Spleen (tissue), 11 donors: ENCODE measurements at regions not wholly inside any gene's neighbourhood (a gene's known extent, or its start where the extent isn't known, plus 50 kb on each side); places are given as distances from the start of the nearest gene placed in this dataset.

Experiments used
- DNase-seq: peaks from one replicate; pipeline ENCODE4 v3.0.0-alpha.2; 2020
- H3K27ac ChIP-seq, 8 donors: fragments of 200-600 bp; sonication (generic) in 7 of 8; 1 replicate in 4 of 8; 2 replicates in 4 of 8; pipeline versions ENCODE4 v1.5.0 to v1.8.0; 2016 to 2021; ENCODE audit warnings: inconsistent platforms in 4 of 8, mild to moderate bottlenecking in 4 of 8, moderate library complexity in 1 of 8
- H3K27me3 ChIP-seq, 7 donors: fragments of 200-600 bp; sonication (generic) in 6 of 7; replicated peaks in 1 of 7; 1 replicate in 4 of 7; 2 replicates in 3 of 7; pipeline versions ENCODE4 v1.5.0 to v1.8.0; 2016 to 2021; ENCODE audit warnings: inconsistent platforms in 3 of 7, mild to moderate bottlenecking in 1 of 7
- H3K36me3 ChIP-seq, 6 donors: fragments of 200-600 bp; sonication (generic) in 5 of 6; 1 replicate in 4 of 6; 2 replicates in 2 of 6; pipeline versions ENCODE4 v1.5.0 to v1.8.0; 2016 to 2021; ENCODE audit warnings: inconsistent platforms in 2 of 6
- H3K4me1 ChIP-seq, 6 donors: fragments of 200-600 bp; sonication (generic) in 5 of 6; 1 replicate in 3 of 6; 2 replicates in 3 of 6; pipeline versions ENCODE4 v1.5.0 to v1.8.0; 2016 to 2021; ENCODE audit warnings: inconsistent platforms in 3 of 6
- H3K4me3 ChIP-seq, 8 donors: fragments of 200-600 bp; sonication (generic) in 7 of 8; 1 replicate in 4 of 8; 2 replicates in 4 of 8; pipeline versions ENCODE4 v1.5.0 to v1.8.0; 2016 to 2021; ENCODE audit warnings: inconsistent platforms in 4 of 8, mild to moderate bottlenecking in 4 of 8, moderate library complexity in 2 of 8
- H3K9me3 ChIP-seq, 8 donors: fragments of 200-600 bp; sonication (generic) in 7 of 8; 1 replicate in 4 of 8; 2 replicates in 4 of 8; pipeline versions ENCODE4 v1.5.0 to v1.8.0; 2016 to 2021; ENCODE audit warnings: inconsistent platforms in 4 of 8
- CTCF ChIP-seq, 11 experiments: fragments of 200-600 bp in 7 of 11; fragments of 450-650 bp in 4 of 11; sonication (generic) in 4 of 11; IDR thresholded peaks in 8 of 11; conservative IDR thresholded peaks in 3 of 11; 1 replicate in 7 of 11; 2 replicates in 4 of 11; pipeline versions ENCODE4 v1.4.0 to v1.8.0; 2016 to 2021; ENCODE audit warnings: antibody characterized with exemption in 11 of 11, inconsistent platforms in 4 of 11, mild to moderate bottlenecking in 1 of 11
- POLR2A ChIP-seq, 3 donors: fragments of 450-650 bp; IDR thresholded peaks; one replicate each; pipeline ENCODE4 v1.5.1; 2017; ENCODE audit warnings: antibody characterized with exemption in 3 of 3, mild to moderate bottlenecking in 1 of 3
- POLR2AphosphoS5 ChIP-seq, 3 donors: sonication (generic); formaldehyde crosslinking; IDR thresholded peaks; one replicate each; pipeline ENCODE4 v1.5.1; 2017; ENCODE audit warnings: antibody characterized with exemption in 3 of 3
- WGBS, 5 donors: extraction: QIAGEN DNeasy Blood & Tissue Kit in 3 of 5; methylation state at CpG; one replicate each; pipeline versions ENCODE4 v1.1.5 to v1.1.7; 2013 to 2018; 5-methylcytosine and 5-hydroxymethylcytosine counted together
- intact Hi-C: fragments of 100-400 bp; cut with DNase I; formaldehyde crosslinking; loops from one replicate; pipeline ENCODE4 v1.15.0; 2023; ENCODE audit warnings: low total_unique reads
- donor health status: healthy with polysubstance abuse.
- donor health status: DM: no; HTN: no; CAD: no; lungs with moderate emphysema.
- donor health status: DM: no; HTN: no; CAD: no.
- donor health status: Bipolar disorder and iron deficiency.
- donor health status: healthy.
- donor health status: DM: no; HTN: no; CAD: no.
- donor health status: DM: yes; HTN: yes; CAD: no.

- intact Hi-C loops, result no loop called here
- Histone ChIP-seq H3K4me1 (peaks cover 0 to 10% (median 5%) of the 10 kb centered on the region in 6 donors), H3K4me3 (no peak overlapping the region), H3K27me3 (no peaks in the 10 kb centered on the region), H3K9me3 (no peaks in the 10 kb centered on the region), H3K27ac (no peak overlapping the region), H3K36me3 (no peaks in the 10 kb centered on the region)
- TF ChIP-seq CTCF (IDR thresholded peaks at IDR 0.05 in 8 of 11, conservative IDR thresholded peaks at IDR 0.05 in 3 of 11) (no peak), POLR2A (IDR thresholded peaks at IDR 0.05) (no peak), POLR2AphosphoS5 (IDR thresholded peaks at IDR 0.05) (no peak)
- 65 to 77% (median 75%) methylated on average over 7 of the region's 7 CpGs for WGBS, 5 donors
- no peak for DNase-seq
Measured at GRCh38 chr1:91583326-91583755, 82.7 kb downstream of the CDC7 start.

DNA sequence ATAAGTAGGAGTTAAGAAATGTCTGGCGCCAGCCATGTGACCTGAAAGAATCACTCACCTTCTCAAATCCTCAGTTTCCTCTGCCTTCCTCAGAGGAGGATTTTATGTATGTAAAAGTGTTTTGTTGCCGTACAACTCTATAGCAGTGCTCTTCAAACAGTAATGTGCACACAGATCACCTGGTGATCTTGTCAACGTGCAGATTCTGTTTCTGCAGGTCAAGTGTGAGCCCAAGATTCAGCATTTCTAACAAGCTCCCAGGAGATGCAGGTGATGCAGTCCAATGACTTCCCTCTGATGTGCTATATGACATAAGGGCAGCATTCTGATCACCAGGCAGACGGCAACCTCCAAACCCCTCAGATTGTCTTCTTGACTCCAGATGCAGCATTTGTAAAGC, 83.7 kb downstream of the CDC7 start:
- Histone ChIP-seq H3K9me3 (no peaks in the 10 kb centered on the region), H3K36me3 (no peaks in the 10 kb centered on the region), H3K27me3 (no peaks in the 10 kb centered on the region), H3K4me3 (no peak overlapping the region), H3K4me1 (peaks cover 0 to 10% (median 5%) of the 10 kb centered on the region in 6 donors), H3K27ac (no peak overlapping the region)
- intact Hi-C loops, result no loop called here
- TF ChIP-seq CTCF (IDR thresholded peaks at IDR 0.05 in 8 of 11, conservative IDR thresholded peaks at IDR 0.05 in 3 of 11), result no peak
- TF ChIP-seq POLR2AphosphoS5 (IDR thresholded peaks at IDR 0.05), result no peak
- no peak for TF ChIP-seq POLR2A (IDR thresholded peaks at IDR 0.05)
- no peak for DNase-seq
- WGBS, 5 donors, result 90 to 94% (median 92%) methylated on average over 4 of the region's 4 CpGs

DNA sequence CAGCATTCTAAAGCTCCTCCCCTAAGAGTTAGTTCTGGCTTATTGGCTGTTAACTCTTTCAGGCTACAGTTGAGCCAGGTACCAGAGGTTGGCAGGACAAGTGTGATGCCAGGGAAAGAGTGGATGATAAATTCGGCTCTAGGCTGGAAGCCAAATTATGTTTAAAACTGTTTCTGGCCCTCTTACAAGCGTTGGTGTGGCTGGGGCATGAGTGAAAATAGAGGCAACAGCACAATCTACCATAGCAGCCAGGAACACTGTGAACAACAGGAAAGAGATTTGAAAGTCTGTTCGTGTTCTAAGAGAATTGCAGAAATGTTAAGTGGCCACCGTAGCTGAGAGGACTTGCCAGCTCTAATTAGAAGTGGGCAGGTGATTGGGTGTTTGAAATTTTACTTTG, 84.2 kb downstream of the CDC7 start:
- WGBS, 5 donors, result 42 to 60% (median 48%) methylated on average over 4 of the region's 4 CpGs
- Histone ChIP-seq H3K27ac (no peak overlapping the region), H3K36me3 (no peaks in the 10 kb centered on the region), H3K9me3 (no peaks in the 10 kb centered on the region), H3K4me1 (peaks cover 0 to 10% (median 5%) of the 10 kb centered on the region in 6 donors), H3K4me3 (no peak overlapping the region), H3K27me3 (no peaks in the 10 kb centered on the region)
- intact Hi-C loops, result no loop called here
- TF ChIP-seq POLR2A (IDR thresholded peaks at IDR 0.05), result no peak
- TF ChIP-seq POLR2AphosphoS5 (IDR thresholded peaks at IDR 0.05), result no peak
- TF ChIP-seq CTCF (IDR thresholded peaks at IDR 0.05 in 8 of 11, conservative IDR thresholded peaks at IDR 0.05 in 3 of 11), result no peak
- DNase-seq, result no peak

GRCh38 chr1:91585502-91585901, 84.9 kb downstream of the CDC7 start:
- Histone ChIP-seq H3K36me3 (no peaks in the 10 kb centered on the region), H3K27me3 (no peaks in the 10 kb centered on the region), H3K27ac (peak overlapping the region in 1 of 8 donors; percentile 38), H3K4me3 (no peak overlapping the region), H3K4me1 (peaks cover 0 to 10% (median 5%) of the 10 kb centered on the region in 6 donors), H3K9me3 (no peaks in the 10 kb centered on the region)
- 62 to 88% (median 74%) methylated on average over 5 of the region's 5 CpGs for WGBS, 5 donors
- TF ChIP-seq CTCF (IDR thresholded peaks at IDR 0.05 in 8 of 11, conservative IDR thresholded peaks at IDR 0.05 in 3 of 11) (no peak), POLR2A (IDR thresholded peaks at IDR 0.05) (no peak), POLR2AphosphoS5 (IDR thresholded peaks at IDR 0.05) (no peak)
- DNase-seq, result no peak
- intact Hi-C loops, result no loop called here
